Germinal center (tissue), 1 donor: ENCODE measurements at regions not wholly inside any gene's neighbourhood (a gene's known extent, or its start where the extent isn't known, plus 50 kb on each side); places are given as distances from the start of the nearest gene placed in this dataset.

Experiments used
- DNase-seq: peaks from one replicate; pipeline ENCODE4 v3.0.0; 2012; ENCODE audit warnings: mixed read lengths, low spot score

GRCh38 chr2:65842104-65842503 is 409.7 kb upstream of the SPRED2 start:
- DNase-seq: no peak

- no peak for DNase-seq
Measured at GRCh38 chr2:65835975-65836549, 403.7 kb upstream of the SPRED2 start.

- DNase-seq: no peak
Measured at GRCh38 chr2:65834771-65835475, 402.5 kb upstream of the SPRED2 start.

- no peak for DNase-seq
Measured at GRCh38 chr2:65834062-65834461, 401.7 kb upstream of the SPRED2 start.

DNA sequence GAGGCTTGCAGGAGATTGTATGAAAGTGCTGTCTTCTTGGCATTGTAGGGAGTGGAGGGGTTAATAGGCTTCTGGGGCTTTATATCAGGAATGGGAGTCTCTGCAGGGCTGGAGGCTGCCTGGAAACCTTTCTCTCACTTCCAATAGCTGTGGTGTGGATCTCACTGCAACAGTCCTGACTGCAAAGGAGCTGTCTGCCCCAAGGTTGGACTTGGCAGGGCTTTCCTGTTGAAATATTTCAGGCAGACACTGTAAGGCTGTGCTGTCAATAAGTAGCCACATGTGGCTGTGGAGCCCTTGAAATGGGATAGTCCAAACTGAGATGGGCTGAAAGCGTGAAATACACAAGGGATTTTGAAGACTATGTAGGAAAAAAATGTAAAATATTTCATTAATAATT is 399.1 kb upstream of the SPRED2 start:
- DNase-seq: no peak

GRCh38 chr2:65826567-65826966 is 394.2 kb upstream of the SPRED2 start:
- DNase-seq: no peak

DNA sequence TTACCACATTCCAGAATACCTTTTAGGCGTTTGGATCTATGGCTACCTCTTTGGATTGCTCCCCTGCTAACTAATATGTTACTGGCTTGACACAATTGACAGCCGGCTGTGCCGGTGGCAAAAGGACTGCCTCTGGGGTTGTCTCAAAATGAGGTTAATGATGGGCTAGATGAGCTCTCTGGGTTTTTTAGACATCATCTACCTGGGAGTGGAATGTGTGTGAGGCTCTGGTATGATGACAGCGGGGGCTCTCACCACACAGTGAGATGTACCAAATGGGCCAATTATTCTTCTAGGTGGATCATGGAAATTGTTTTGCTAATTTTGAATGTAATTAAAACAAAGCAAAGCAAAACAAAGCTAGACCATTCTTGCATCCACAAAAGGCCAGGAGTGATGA is 391.1 kb upstream of the SPRED2 start:
- no peak for DNase-seq

DNA sequence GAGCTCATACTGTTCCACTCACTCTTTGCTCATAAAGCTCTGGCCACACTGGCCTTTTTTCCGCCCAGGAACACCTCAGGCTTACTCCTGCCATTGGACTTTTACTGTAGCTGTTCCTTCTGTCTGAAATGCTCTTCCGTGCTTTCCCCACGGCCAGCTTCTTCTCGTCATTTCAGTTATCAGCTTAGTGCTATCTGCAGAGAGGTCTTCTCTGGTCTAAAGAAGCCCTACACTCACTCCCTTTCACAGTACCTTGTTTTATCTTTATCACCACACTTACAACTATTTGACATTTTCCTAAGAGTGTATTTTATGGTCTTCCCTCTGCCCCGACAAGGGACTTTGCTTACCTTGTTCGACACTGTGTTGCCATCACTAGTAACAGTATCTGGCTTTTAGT is 388.1 kb upstream of the SPRED2 start:
- DNase-seq: no peak

DNA sequence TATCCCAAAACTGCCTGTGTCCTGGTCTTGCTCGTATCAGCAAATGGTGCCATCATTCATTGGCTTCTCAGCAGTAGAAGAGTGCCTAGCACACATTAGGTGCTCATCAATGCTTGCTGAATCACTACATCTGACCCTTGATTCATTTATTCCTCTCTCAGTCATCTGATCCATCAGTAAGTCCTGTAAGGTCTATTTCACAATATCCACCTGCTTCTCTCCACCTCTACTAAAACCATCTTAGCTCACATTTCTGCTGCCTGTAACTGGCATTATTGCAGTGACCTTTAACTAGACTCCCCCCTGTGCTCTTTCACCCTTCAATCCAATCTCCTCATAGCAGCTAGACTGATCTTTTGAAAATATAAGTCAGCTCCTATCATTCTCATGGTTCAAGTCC is 387.6 kb upstream of the SPRED2 start:
- no peak for DNase-seq

- no peak for DNase-seq
Measured at GRCh38 chr2:65818873-65819451, 386.6 kb upstream of the SPRED2 start.

GRCh38 chr2:65813631-65814173 is 381.3 kb upstream of the SPRED2 start:
- no peak for DNase-seq

GRCh38 chr2:65812887-65813286 is 380.5 kb upstream of the SPRED2 start:
- no peak for DNase-seq

DNA sequence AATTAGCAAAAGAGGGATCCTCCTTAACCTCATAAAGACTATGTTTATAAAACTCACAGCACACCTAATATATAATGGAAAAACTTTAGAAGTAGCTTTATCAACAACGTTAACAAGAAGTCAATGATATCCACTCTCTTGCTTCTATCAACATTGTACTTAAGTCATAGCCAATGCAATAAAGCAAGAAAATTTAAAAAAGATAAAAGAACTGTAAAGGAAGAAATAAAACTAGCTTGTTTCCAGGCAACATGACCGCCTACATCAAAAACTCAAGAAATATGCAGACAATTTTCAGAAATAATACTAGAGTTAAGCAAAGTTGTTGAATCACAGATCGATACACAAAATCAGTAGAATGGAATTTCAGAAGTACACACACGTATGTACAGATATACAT is 375.5 kb upstream of the SPRED2 start:
- no peak for DNase-seq

DNA sequence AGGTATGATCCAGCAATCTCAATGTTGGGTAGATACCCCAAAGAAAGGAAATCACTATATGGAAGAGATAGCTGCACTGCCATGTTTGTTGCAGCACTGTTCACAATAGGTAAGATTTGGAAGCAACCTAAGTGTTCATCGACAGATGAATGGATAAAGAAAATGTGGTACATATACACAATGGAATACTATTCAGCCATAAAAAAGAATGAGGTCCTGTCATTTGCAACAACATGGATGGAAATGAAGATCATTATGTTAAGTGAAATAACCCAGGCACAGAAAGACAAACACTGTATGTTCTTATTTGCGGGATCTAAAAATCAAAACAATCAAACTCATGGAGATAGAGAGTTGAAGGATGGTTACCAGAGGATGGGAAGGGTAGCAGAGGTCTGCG is 372.4 kb upstream of the SPRED2 start:
- no peak for DNase-seq

GRCh38 chr2:65802298-65802942 is 370.0 kb upstream of the SPRED2 start:
- DNase-seq: no peak

GRCh38 chr2:65800998-65801397 is 368.6 kb upstream of the SPRED2 start:
- DNase-seq: no peak

DNA sequence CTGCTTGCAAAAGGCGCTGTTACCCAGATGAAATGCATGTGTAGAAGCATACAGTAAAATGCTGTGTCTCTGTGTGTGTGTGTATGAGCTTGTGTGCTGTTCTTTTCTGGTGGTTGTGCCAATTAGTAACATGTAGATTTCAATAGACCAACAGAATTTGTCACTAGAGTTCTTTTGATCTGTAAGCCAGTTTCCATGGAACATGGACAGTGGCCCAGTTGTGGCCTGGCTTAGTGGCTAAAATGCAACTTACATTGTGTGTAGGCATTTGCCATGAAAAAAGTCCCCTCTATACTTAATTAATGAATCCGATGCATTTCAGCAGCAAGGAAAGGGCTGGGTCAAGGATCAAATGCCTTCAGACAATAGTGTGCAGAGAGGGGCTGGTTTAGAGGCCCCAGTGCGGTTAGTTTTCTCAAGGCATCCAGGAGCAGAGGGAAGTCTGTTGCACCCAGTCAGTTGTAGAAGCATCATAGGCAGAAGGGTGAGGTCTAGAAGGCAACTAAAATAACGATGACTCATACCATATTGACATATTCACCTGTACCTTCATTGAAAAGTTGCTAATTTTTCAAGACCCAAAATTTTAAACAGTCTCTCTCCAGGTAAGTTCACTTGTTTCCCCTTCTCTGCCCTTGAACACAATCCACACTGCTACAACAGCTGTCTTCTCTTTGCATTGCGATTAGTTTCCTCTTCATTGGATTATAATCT is 366.9 kb upstream of the SPRED2 start:
- no peak for DNase-seq

- no peak for DNase-seq
Measured at GRCh38 chr2:65798641-65799040, 366.2 kb upstream of the SPRED2 start.

GRCh38 chr2:65794994-65795393 is 362.6 kb upstream of the SPRED2 start:
- DNase-seq: no peak

DNA sequence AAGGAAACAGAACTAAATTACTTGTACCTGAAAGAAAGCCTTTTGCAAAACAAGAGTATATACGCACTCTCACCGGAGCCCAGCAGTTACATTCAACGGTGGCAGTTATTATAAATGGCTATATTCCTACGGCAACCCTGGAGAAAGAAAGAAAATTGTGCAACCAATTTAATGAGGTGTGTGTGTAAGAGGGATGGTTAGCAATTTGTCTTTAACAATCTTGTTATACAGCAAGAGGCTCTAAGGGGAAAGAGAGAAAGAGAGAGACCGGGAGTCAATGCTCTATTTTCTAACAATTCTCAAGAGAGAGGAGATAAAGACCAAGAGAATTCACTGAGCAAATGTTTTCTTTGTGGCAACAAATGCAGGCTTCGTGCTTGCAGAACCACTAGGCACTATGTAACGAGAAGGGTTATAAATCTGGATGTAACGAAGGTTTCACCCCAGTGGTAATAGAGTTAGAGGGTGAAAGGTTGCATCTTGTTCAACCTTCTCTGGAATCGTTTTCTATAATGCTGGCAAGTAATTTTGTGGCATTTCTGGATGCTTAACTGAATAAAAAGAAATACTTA is 359.1 kb upstream of the SPRED2 start:
- no peak for DNase-seq

GRCh38 chr2:65790676-65790935 is 358.2 kb upstream of the SPRED2 start:
- DNase-seq: no peak
